Esophagus squamous epithelium (tissue), 4 donors: ENCODE measurements at regions not wholly inside any gene's neighbourhood (a gene's known extent, or its start where the extent isn't known, plus 50 kb on each side); places are given as distances from the start of the nearest gene placed in this dataset.

ENCODE experiments used
- POLR2A ChIP-seq, 4 donors: fragments of 450-650 bp; IDR thresholded peaks; one replicate each; pipeline ENCODE4 v1.6.1; 2017; ENCODE audit warnings: antibody characterized with exemption in 4 of 4, mild to moderate bottlenecking in 4 of 4, moderate library complexity in 3 of 4
- TF ChIP-seq, protein P1 (sequence below), 6 experiments: fragments of 450-650 bp in 4 of 6; fragments of 200-600 bp in 2 of 6; sonication (generic) in 2 of 6; IDR thresholded peaks; one replicate each; pipeline ENCODE4 v1.5.1; 2016 to 2019; ENCODE audit warnings: antibody characterized with exemption in 6 of 6, mild to moderate bottlenecking in 4 of 6, moderate library complexity in 4 of 6

GRCh38 chr20:60888771-60889170, 363.3 kb upstream of the CDH4 start:
- TF ChIP-seq, protein P1, sequence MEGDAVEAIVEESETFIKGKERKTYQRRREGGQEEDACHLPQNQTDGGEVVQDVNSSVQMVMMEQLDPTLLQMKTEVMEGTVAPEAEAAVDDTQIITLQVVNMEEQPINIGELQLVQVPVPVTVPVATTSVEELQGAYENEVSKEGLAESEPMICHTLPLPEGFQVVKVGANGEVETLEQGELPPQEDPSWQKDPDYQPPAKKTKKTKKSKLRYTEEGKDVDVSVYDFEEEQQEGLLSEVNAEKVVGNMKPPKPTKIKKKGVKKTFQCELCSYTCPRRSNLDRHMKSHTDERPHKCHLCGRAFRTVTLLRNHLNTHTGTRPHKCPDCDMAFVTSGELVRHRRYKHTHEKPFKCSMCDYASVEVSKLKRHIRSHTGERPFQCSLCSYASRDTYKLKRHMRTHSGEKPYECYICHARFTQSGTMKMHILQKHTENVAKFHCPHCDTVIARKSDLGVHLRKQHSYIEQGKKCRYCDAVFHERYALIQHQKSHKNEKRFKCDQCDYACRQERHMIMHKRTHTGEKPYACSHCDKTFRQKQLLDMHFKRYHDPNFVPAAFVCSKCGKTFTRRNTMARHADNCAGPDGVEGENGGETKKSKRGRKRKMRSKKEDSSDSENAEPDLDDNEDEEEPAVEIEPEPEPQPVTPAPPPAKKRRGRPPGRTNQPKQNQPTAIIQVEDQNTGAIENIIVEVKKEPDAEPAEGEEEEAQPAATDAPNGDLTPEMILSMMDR (IDR thresholded peaks at IDR 0.05): no peak
- TF ChIP-seq POLR2A (IDR thresholded peaks at IDR 0.05): no peak
